IMR-90 (cell line): ENCODE measurements at regions not wholly inside any gene's neighbourhood (a gene's known extent, or its start where the extent isn't known, plus 50 kb on each side); places are given as distances from the start of the nearest gene placed in this dataset.

Source experiments
- ATAC-seq: fragments of 200-7000 bp; cut with Tn5 transposase; 2 replicates; pipeline ENCODE4 v1.9.1; 2020; ENCODE audit warnings: low read depth, mild to moderate bottlenecking, moderate library complexity
- BruUV-seq: library from RNA; stranded (reverse); fragments of 400-500 nt; replicated peaks from 2 replicates; lab custom pipeline; 2021; lab: Mats Ljungman, UMichigan
- CTCF ChIA-PET: fragments of 300-600 bp; formaldehyde crosslinking; extraction: SDS; loops from one replicate; lab custom pipeline; 2021; ENCODE audit warnings: antibody characterized with exemption; lab: Yijun Ruan, JAX
- POLR2A ChIA-PET: fragments of 300-600 bp; sonication (Branson Sonifier 250); formaldehyde crosslinking; loops from one replicate; lab custom pipeline; 2022; ENCODE audit warnings: antibody characterized with exemption; ENCODE audit not compliant: unreplicated experiment; lab: Charles Lee
- DNase-seq: peaks from one replicate; pipeline ENCODE4 v3.0.0; 2013
- H2AFZ ChIP-seq: replicated peaks from 2 replicates; pipeline ENCODE3; 2013; ENCODE audit warnings: low read length, mild to moderate bottlenecking; ENCODE audit not compliant: poor library complexity
- H2AK5ac ChIP-seq: 2 replicates; pipeline ENCODE4 v1.6.1; 2013; ENCODE audit warnings: low read depth, low read length, inconsistent platforms
- H2AK9ac ChIP-seq: replicated peaks from 2 replicates; pipeline ENCODE3; 2013; ENCODE audit warnings: mild to moderate bottlenecking, low read depth, low read length, moderate library complexity; ENCODE audit not compliant: poor library complexity
- H2BK120ac ChIP-seq: 2 replicates; pipeline ENCODE4 v1.6.1; 2013; ENCODE audit warnings: low read depth, low read length, inconsistent platforms
- H2BK15ac ChIP-seq: 3 replicates; pipeline ENCODE4 v1.6.1; 2013; ENCODE audit warnings: low read depth, low read length, inconsistent platforms
- H2BK20ac ChIP-seq: 2 replicates; pipeline ENCODE4 v1.6.1; 2013; ENCODE audit warnings: low read depth, mild to moderate bottlenecking, inconsistent platforms, low read length, moderate library complexity
- H2BK5ac ChIP-seq: 2 replicates; pipeline ENCODE4 v1.6.1; 2013; ENCODE audit warnings: mild to moderate bottlenecking, low read depth, low read length, inconsistent platforms; ENCODE audit not compliant: poor library complexity, severe bottlenecking
- H3K14ac ChIP-seq: replicated peaks from 2 replicates; pipeline ENCODE4 v1.6.1; 2013; ENCODE audit warnings: low read depth, low read length, inconsistent platforms
- H3K18ac ChIP-seq: 2 replicates; pipeline ENCODE4 v1.6.1; 2013; ENCODE audit warnings: low read depth, low read length, control low read depth
- H3K23ac ChIP-seq: 2 replicates; pipeline ENCODE4 v1.6.1; 2013; ENCODE audit warnings: low read depth, low read length, inconsistent platforms
- H3K27ac ChIP-seq: 2 replicates; pipeline ENCODE4 v1.5.1; 2013; ENCODE audit warnings: mild to moderate bottlenecking, control low read depth, low read length; ENCODE audit not compliant: insufficient read depth
- H3K27me3 ChIP-seq: 2 replicates; pipeline ENCODE4 v1.6.1; 2013; ENCODE audit warnings: low read length; ENCODE audit not compliant: control insufficient read depth, insufficient read depth
- H3K36me3 ChIP-seq: 2 replicates; pipeline ENCODE4 v1.6.1; 2013; ENCODE audit warnings: low read length, mixed read lengths; ENCODE audit not compliant: control insufficient read depth, insufficient read depth
- H3K4ac ChIP-seq: 2 replicates; pipeline ENCODE4 v1.6.1; 2013; ENCODE audit warnings: low read depth, low read length, inconsistent platforms
- H3K4me1 ChIP-seq: 2 replicates; pipeline ENCODE4 v1.6.1; 2013; ENCODE audit warnings: low read length, mixed read lengths; ENCODE audit not compliant: control insufficient read depth, insufficient read depth
- H3K4me2 ChIP-seq: 2 replicates; pipeline ENCODE4 v1.6.1; 2013; ENCODE audit warnings: low read depth, mild to moderate bottlenecking, control low read depth, low read length, moderate library complexity
- H3K4me3 ChIP-seq: 2 replicates; pipeline ENCODE4 v1.5.1; 2013; ENCODE audit warnings: low read depth, mild to moderate bottlenecking, control low read depth, low read length, moderate library complexity; ENCODE audit not compliant: insufficient read depth
- H3K56ac ChIP-seq: 2 replicates; pipeline ENCODE4 v1.6.1; 2013; ENCODE audit warnings: low read length, inconsistent platforms; ENCODE audit not compliant: insufficient read depth; ENCODE audit errors: extremely low read depth
- H3K79me1 ChIP-seq, 2 experiments: 2 replicates each; pipeline ENCODE4 v1.6.1; 2013; ENCODE audit warnings: low read length in 2 of 2, inconsistent platforms in 1 of 2, low read depth in 1 of 2
- H3K9ac ChIP-seq: 2 replicates; pipeline ENCODE4 v1.6.1; 2013; ENCODE audit warnings: low read depth, low read length, control low read depth
- H3K9me1 ChIP-seq: 2 replicates; pipeline ENCODE4 v1.6.1; 2013; ENCODE audit warnings: low read length, inconsistent platforms; ENCODE audit not compliant: insufficient read depth
- H3K9me3 ChIP-seq: 2 replicates; pipeline ENCODE4 v1.6.1; 2013; ENCODE audit warnings: low read length; ENCODE audit not compliant: control insufficient read depth, insufficient read depth
- H4K20me1 ChIP-seq: 2 replicates; pipeline ENCODE4 v1.6.1; 2013; ENCODE audit warnings: low read length, inconsistent platforms; ENCODE audit not compliant: insufficient read depth
- H4K5ac ChIP-seq: 2 replicates; pipeline ENCODE4 v1.6.1; 2013; ENCODE audit warnings: mild to moderate bottlenecking, low read depth, low read length, control low read depth
- H4K8ac ChIP-seq, 2 experiments: 2 replicates each; pipeline ENCODE4 v1.6.1; 2013; ENCODE audit warnings: low read depth in 2 of 2, low read length in 2 of 2, control low read depth in 1 of 2, inconsistent platforms in 1 of 2
- H4K91ac ChIP-seq: 2 replicates; pipeline ENCODE4 v1.6.1; 2013; ENCODE audit warnings: low read depth, low read length, inconsistent platforms; ENCODE audit not compliant: insufficient read depth
- BHLHE40 ChIP-seq: fragments of 150-350 bp; IDR thresholded peaks from 2 replicates; pipeline ENCODE4 v1.6.1; 2016; ENCODE audit warnings: mild to moderate bottlenecking, low read depth, low read length
- CEBPB ChIP-seq: IDR thresholded peaks from 2 replicates; pipeline ENCODE4 v1.6.1; 2012; ENCODE audit warnings: low read depth, low read length, improper control_type of control experiment
- MAZ ChIP-seq: IDR thresholded peaks from 2 replicates; pipeline ENCODE4 v1.6.1; 2012; ENCODE audit warnings: low read depth, mild to moderate bottlenecking, low read length, improper control_type of control experiment, moderate library complexity, borderline replicate concordance
- RAD21 ChIP-seq: IDR thresholded peaks from 2 replicates; pipeline ENCODE4 v1.6.1; 2012; ENCODE audit warnings: low read length, improper control_type of control experiment
- RCOR1 ChIP-seq: IDR thresholded peaks from 2 replicates; pipeline ENCODE4 v1.6.1; 2012; ENCODE audit warnings: mild to moderate bottlenecking, low read length, improper control_type of control experiment; ENCODE audit not compliant: insufficient replicate concordance
- SMC3 ChIP-seq: fragments of 150-350 bp; IDR thresholded peaks from 2 replicates; pipeline ENCODE4 v1.6.1; 2016; ENCODE audit warnings: low read depth, mild to moderate bottlenecking, antibody characterized with exemption, low read length, moderate library complexity
- USF2 ChIP-seq: fragments of 150-350 bp; IDR thresholded peaks from 2 replicates; pipeline ENCODE4 v1.6.1; 2017; ENCODE audit warnings: mild to moderate bottlenecking, antibody characterized with exemption, low read length, low read depth
- WGBS, 2 experiments: methylation state at CpG; one replicate each; pipeline versions ENCODE4 v1.1.5 to v1.1.7; 2013; ENCODE audit warnings: missing lambda C conversion rate in 2 of 2; ENCODE audit not compliant: insufficient read length in 1 of 2; ENCODE audit errors: extremely low coverage in 2 of 2; 5-methylcytosine and 5-hydroxymethylcytosine counted together
- dilution Hi-C: fragments of 300-500 bp; cut with HindIII; formaldehyde crosslinking; loops from one replicate; pipeline ENCODE4 v1.14.3; 2018; ENCODE audit warnings: low sequenced_read_pairs; ENCODE audit not compliant: unreplicated experiment
- in situ Hi-C: fragments of 300-500 bp; cut with MboI; formaldehyde crosslinking; loops from 3 replicates; pipeline ENCODE4 v1.14.3; 2019; ENCODE audit warnings: low sequenced_read_pairs, inconsistent platforms, mixed read lengths
- intact Hi-C: fragments of 100-400 bp; cut with micrococcal nuclease; formaldehyde crosslinking; loops from 2 replicates; pipeline ENCODE4 v1.10.0; 2022
- TF ChIP-seq, protein P1 (sequence below): conservative IDR thresholded peaks from 2 replicates; pipeline ENCODE4 v1.5.1; 2012; ENCODE audit warnings: mild to moderate bottlenecking, low read depth, low read length, improper control_type of control experiment

DNA sequence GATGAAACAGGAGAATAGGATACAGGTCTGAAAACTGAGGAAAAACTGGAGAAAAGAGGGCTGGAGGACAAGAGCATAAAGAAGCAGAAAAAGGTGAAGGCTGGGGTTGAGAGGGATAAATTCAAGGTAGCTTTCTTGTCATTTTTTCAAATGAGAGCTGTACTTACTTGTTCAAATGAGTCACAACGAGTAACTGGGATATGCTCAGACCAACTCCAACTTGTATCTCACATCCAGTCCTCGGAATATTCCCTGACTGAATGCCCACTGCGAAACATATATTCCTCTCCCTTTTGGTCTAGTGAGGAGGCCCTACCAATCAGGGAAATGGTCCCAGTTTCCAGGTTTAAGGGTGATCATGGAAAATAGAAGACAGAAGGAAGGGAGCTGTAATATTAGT, 343.4 kb downstream of the HHIPL2 start:
- ATAC-seq (no peak), DNase-seq (no peak)
- intact Hi-C loops = no loop called here
- Histone ChIP-seq H3K27me3 (no peaks in the 10 kb centered on the region), H3K4me2 (no peak overlapping the region), H3K9me3 (no peaks in the 10 kb centered on the region), H4K8ac (no peak overlapping the region), H3K14ac (no peak overlapping the region), H3K9me1 (no peaks in the 10 kb centered on the region), H3K9ac (no peak overlapping the region), H3K4me3 (no peak overlapping the region), H4K91ac (no peak overlapping the region), H3K4ac (no peak overlapping the region), H3K4me1 (no peaks in the 10 kb centered on the region), H2BK120ac (no peak overlapping the region), H2AFZ (no peak overlapping the region), H3K56ac (no peak overlapping the region), H4K20me1 (no peaks in the 10 kb centered on the region), H2AK9ac (no peak overlapping the region), H3K79me1 (no peaks in the 10 kb centered on the region), H2AK5ac (no peak overlapping the region), H3K23ac (no peak overlapping the region), H2BK5ac (no peak overlapping the region), H3K36me3 (no peaks in the 10 kb centered on the region), H3K18ac (no peak overlapping the region), H3K27ac (no peak overlapping the region), H2BK20ac (no peak overlapping the region), H2BK15ac (no peak overlapping the region), H4K5ac (no peak overlapping the region)
- no CpG with 5 or more reads among the region's 3 CpGs for WGBS, 2 experiments
- in situ Hi-C loops = no loop called here
- dilution Hi-C loops = no loop called here
- no TSS peak for BruUV-seq
- ChIA-PET CTCF (no interaction called here), POLR2A (no interaction called here)
- TF ChIP-seq SMC3 = no peak
- no peak for TF ChIP-seq MAZ
- no peak for TF ChIP-seq RAD21
- no peak for TF ChIP-seq CEBPB
- TF ChIP-seq BHLHE40 = no peak
- TF ChIP-seq, protein P1, sequence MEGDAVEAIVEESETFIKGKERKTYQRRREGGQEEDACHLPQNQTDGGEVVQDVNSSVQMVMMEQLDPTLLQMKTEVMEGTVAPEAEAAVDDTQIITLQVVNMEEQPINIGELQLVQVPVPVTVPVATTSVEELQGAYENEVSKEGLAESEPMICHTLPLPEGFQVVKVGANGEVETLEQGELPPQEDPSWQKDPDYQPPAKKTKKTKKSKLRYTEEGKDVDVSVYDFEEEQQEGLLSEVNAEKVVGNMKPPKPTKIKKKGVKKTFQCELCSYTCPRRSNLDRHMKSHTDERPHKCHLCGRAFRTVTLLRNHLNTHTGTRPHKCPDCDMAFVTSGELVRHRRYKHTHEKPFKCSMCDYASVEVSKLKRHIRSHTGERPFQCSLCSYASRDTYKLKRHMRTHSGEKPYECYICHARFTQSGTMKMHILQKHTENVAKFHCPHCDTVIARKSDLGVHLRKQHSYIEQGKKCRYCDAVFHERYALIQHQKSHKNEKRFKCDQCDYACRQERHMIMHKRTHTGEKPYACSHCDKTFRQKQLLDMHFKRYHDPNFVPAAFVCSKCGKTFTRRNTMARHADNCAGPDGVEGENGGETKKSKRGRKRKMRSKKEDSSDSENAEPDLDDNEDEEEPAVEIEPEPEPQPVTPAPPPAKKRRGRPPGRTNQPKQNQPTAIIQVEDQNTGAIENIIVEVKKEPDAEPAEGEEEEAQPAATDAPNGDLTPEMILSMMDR = no peak
- TF ChIP-seq RCOR1 = no peak
- TF ChIP-seq USF2 = no peak
